HEK293T (cell line): ENCODE measurements at regions not wholly inside any gene's neighbourhood (a gene's known extent, or its start where the extent isn't known, plus 50 kb on each side); places are given as distances from the start of the nearest gene placed in this dataset.

ENCODE experiments used
- ARNT ChIP-seq: fragments of 450-650 bp; IDR thresholded peaks from 2 replicates; pipeline ENCODE4 v1.6.1; 2017; ENCODE audit warnings: mild to moderate bottlenecking
- CTBP1 ChIP-seq: fragments of 450-650 bp; IDR thresholded peaks from 2 replicates; pipeline ENCODE4 v1.6.1; 2016; ENCODE audit warnings: borderline replicate concordance
- FOXM1 ChIP-seq: fragments of 450-650 bp; IDR thresholded peaks from 2 replicates; pipeline ENCODE4 v1.6.1; 2017; ENCODE audit warnings: mild to moderate bottlenecking, borderline replicate concordance
- HDGF ChIP-seq: fragments of 450-650 bp; IDR thresholded peaks from 2 replicates; pipeline ENCODE4 v1.6.1; 2017; ENCODE audit warnings: antibody characterized with exemption, borderline replicate concordance
- NFRKB ChIP-seq: fragments of 450-650 bp; IDR thresholded peaks from 2 replicates; pipeline ENCODE4 v1.6.1; 2016; ENCODE audit warnings: mild to moderate bottlenecking, moderate library complexity
- SP1 ChIP-seq: fragments of 450-650 bp; IDR thresholded peaks from 2 replicates; pipeline ENCODE4 v1.6.1; 2017
- SUZ12 ChIP-seq: fragments of 450-650 bp; IDR thresholded peaks from 2 replicates; pipeline ENCODE4 v1.6.1; 2016; ENCODE audit warnings: mild to moderate bottlenecking
- ZNF384 ChIP-seq: fragments of 450-650 bp; IDR thresholded peaks from 2 replicates; pipeline ENCODE4 v1.6.1; 2016

GRCh38 chr1:37174341-37174740, 140.0 kb upstream of the GRIK3 start:
- TF ChIP-seq SP1 = no peak
- no peak for TF ChIP-seq SUZ12
- TF ChIP-seq FOXM1 = no peak
- TF ChIP-seq NFRKB = no peak
- TF ChIP-seq ZNF384 = no peak
- TF ChIP-seq ARNT = no peak
- TF ChIP-seq CTBP1 = no peak
- no peak for TF ChIP-seq HDGF
